GM19023 (cell line): ENCODE measurements at regions not wholly inside any gene's neighbourhood (a gene's known extent, or its start where the extent isn't known, plus 50 kb on each side); places are given as distances from the start of the nearest gene placed in this dataset.

Experiments
- ATAC-seq: cut with Tn5 transposase; IDR thresholded peaks from one replicate; pipeline ENCODE4 v1.9.1; 2021; ENCODE audit warnings: mild to moderate bottlenecking, moderate library complexity; ENCODE audit not compliant: unreplicated experiment

DNA sequence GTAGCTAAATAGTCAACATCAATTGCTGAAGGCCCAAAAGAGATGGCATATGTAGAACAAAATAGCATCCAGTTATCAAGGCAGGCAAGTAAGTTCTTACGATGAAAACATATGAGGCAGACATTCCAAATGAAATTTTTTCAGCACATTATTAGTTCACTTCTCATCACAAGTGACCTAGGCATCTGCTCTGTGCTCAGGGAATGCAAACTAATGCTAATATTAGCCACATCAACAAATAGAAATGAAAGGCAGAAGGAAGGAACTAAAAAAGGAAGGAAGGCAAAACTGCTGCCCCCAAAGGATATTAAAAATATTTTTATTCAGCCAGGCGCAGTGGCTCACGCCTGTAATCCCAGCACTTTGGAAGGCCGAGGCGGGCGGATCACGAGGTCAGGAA is 51.2 kb upstream of the ROCK1 start:
- ATAC-seq: no peak

DNA sequence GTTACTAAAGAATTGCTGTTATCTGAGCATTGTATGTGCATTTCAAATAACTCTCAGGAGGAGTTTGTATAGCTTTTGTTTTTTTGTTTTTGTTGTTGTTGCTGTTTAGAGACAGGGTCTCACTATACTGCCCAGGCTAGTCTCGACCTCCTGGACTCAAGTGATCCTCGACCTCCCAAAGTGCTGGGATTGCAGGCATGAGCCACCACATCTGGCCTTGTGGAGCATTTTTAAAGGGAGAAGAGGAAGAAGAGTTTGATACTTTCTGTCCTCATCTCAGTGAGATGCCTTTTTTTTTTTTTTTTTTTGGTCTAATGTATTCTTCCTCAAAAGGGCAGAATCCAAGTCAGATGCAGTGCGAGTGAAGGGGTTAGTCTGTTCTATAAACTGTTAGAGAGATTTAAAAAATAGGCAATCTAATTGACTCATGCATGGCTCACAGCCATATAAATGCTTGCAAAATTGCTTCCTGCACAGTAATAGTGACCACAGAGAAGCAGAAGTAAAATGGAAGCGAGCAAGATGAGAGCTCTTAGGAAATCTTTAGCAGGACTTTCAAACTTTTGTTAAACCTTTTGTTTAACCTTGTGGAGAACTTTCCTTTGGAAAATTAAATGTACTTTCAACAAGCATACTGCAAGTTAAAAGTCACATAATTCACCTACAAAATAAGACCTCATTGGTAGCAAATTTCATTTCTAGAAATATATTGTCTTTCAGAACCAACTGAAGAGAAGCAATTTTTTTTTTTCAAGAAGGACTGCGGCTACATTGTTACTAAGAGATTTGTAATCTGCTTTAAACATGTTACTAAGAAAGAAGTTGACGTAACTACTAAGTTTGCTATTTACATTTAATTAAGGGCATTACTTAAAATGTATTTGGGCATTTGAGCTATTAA is 52.3 kb upstream of the ROCK1 start:
- ATAC-seq: no peak

DNA sequence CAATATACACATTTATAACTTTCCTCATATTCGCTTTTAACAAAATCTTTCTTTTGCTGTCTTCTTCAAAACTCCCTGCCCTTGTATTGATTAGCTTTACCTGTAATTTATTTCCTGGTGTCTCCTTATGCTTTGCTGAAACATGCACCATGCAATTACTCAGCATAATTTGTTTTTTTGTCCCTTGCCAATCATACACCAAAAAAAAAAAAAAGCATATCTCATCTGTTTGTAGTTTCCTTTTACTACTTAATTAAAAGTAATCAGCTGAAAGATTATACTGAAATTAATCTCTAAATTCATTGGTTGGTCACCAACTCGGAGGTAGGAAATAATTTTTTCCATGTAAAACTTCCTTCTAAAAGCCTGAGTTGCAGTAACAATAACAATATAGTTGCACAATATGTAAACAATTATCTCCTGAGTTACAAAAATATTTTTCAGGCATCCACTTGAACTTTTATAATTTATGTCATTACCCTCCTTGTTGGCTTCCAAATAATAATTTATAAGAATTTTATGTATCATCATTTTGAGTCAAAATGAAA is 53.0 kb upstream of the ROCK1 start:
- no peak for ATAC-seq

DNA sequence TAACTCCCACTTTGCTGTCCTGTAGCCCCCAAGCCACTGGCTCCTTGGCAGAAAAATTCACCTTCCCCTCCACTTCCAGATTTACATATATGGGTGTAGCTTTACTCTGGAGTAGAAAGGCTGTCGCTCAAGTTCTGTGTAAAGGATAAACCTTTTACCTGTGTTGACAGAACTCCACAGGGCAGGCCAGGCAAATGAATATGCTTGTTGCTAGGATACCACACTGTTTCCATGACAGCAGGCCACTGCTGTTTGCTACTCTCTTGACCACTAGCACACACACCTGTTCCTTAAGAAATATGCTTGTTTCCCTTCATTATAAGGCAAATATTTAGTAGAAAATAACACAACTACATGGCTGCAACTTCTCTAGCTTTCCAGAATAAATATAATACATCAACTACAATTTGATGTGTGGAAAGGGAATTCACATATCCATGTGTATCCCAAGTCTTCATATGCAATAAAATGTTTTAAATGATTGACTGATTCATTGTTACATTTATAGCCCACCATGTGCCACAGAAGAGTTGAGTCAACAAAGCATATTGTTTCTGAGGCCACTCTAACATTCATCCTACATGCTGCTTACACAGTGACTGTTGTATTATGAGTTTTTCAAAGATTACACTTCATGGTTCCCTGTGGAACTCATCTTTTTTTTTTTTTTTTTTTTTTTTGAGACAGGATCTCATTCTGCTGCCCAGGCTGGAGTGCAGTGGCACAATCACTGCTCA is 56.2 kb upstream of the ROCK1 start:
- ATAC-seq: no peak

DNA sequence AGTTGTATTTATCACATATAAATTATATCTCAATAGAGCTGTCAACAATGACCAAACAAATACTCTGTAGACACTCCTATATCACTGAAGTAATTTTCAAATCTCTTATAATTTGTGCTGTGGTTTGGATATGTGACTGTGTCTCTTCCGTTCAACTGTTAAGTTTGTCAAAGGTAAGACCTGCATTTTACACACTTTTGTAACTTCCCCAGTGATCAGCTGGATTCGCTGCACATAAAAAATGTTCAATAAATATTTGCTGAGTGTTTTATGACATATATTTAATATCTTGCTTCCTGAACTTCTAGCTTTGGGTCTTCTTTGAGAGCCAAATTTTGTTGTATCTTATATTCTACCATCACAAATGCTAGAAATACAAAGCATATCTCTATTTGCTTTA is 57.3 kb upstream of the ROCK1 start:
- no peak for ATAC-seq

DNA sequence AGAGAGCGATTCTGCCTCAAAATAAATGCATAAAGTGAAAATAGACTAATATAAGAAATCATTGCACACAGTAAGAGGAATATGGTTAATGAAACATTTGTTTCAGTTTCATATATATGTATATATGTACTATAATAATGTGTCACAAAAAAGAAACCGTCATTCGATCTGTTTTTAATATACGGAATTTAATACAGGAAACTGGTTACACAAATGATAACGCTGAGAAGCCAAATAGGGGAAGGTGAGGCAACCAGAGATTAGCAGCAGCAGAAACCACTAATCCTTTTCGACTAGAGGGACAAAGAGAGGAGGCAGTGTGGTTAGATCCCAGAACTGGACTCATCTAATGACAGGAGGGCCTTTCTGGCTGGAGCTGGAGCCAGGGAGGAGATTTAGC is 64.2 kb upstream of the GREB1L start:
- no peak for ATAC-seq

DNA sequence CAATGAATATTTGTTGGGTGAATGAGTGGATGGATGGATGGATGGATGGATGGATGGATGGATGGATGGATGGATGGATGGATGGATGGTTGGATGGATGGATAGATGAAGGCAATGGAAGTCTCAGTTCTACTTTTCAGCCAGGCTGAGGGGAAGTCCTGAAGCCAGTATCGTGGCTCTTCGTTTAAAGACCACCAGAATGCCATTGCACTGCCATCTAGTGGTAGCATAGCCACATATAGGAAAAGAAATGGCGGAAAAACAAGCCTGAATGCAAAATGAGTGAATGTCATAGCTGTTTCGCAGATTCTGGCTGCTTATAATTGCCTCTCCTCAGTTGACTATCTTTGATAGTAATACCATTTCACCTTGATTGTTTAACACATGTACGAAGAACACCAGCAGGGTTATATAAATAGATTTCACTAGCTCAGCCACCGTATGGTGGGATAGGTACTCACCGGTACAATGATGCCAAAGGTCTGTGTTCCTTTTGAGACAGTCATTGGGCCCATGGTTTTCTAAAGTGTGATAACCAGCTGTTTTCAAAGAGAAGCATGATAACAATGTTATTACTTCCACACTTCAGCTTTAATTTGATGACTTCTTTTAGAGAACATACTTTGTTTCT is 62.3 kb upstream of the GREB1L start:
- ATAC-seq: peak; percentile 85

DNA sequence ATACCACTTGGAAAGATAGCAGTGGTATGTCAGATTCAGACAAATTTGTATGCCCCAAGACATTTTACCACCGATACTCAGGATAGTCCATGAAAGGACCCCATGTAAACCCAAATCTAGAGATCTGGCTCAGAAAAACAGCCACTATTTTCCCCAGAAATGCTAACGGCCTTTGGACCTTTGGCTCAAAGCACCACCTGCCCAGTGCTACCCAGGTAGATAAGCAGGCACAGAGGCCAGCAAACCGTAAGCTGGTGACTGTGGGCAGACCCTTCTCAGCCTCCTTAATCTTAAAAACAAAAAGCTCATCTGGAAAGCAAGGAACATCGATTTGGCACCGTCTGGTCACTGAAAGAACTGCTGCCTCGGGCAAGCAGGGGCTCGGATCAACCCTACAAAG is 61.4 kb upstream of the GREB1L start:
- no peak for ATAC-seq

DNA sequence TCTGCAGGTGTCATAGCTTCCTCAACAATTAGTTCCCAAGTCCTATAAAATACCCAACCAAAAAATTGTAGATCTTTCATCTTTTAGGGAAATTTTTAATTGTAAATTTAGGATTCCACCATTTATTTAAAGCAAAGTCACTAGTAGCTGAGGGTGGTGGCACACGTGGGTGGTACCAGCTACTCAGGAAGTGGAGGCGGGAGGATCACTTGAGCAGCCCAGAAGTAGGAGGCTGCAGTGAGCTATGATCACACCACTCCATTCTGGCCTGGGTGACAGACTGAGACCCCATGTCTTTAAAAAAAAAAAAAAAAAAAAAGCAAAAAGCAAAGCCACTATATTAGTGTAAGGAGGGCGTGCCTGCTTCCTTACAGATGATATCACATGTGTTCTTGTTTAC is 60.3 kb upstream of the GREB1L start:
- no peak for ATAC-seq

DNA sequence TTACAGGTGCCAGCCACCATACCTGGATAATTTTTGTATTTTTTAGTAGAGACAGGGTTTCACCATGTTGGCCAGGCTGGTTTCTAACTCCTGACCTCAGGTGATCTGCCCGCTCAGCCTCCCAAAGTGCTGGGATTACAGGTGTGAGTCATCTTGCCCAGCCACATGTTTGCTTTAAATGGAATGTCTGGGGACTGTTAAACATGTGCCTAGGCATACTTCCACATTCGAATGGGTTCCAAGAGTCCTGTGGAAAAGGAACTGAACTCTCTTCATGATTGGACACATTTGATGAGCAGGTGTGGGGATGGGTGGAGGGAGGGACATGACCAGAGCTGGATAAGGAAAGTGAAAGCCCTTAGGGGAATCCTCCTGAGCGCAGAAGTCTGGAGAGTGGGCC is 58.4 kb upstream of the GREB1L start:
- ATAC-seq: no peak

DNA sequence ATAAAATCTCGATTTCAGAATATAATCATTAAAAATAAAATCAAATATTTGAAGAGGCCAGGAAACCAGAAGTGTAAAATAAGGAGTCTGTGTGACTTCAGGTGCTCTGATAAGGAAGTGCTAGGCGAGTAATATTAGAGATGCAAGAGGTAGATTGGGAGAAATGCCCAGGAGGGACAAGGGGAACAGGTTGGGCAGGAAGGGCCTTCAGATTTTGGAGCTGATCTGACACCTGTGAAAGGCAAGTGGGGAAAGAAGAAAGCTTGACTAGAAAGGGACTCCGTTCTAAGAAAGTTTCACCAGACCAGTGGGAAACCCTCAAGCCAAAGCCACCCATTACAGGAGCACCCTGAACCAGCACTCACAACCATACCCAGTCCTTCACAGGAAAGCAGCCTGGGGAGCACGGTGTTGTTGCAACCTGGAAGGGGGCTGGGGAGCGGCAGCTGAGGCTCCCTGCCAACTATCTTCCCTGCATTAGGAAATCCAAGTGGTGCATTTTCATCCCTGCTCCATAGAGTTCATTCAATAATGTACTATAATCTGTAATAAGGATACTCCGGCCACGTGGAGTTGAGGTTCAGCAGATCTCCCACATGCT is 57.5 kb upstream of the GREB1L start:
- no peak for ATAC-seq

DNA sequence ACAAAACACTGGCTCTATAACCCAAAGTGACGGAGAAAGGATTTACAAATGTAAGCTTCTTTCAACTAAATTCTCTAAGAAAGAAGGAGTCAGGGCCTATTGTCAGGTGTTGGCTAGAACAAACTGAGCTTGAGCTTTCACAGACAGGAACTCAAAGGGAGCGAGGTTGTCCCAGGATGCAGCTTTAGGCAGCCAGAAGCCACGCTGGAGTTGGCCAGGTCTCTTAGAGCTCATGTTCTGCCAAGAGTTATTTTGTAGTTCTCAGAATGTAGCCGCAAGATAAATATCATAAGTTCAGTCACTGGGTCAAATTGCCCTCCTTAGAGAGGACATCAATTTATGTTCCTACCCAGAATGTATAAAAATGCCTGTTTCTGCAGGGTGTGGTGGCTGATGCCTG is 54.1 kb upstream of the GREB1L start:
- no peak for ATAC-seq

DNA sequence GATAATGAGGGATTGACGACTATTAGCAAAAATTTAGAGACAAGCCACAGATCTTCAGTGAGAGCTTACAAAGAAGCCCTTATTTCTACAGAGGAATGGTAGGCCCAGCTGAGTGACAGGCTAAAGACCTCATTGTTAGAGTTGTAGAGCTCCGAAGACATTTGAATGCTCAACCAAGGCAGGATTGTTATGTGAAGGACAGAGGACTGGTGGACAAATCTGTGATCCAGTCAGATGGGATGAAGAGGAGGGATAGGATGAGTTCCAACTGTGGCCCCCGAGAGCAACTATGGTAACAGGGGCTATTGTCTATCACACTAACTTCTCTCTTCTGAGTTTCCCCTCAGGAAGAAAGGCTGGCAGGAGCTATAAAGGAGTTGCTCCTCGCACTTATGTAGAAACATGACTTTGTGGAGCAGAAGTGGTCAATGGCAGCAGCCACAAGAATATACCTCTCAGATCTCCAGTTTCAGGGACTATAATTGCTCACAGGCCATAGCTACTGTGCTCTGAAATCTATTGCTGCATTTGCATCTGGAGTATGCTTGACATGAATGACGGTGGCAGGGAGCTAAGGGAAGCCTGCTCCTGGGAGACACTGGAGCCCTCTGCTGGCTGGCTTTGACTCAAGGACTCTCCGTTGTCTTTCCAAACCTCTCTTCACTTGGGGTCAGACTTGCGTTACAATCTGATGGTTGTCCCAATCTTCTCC is 50.3 kb upstream of the GREB1L start:
- no peak for ATAC-seq
